OCI-LY1 (cell line): ENCODE measurements at regions not wholly inside any gene's neighbourhood (a gene's known extent, or its start where the extent isn't known, plus 50 kb on each side); places are given as distances from the start of the nearest gene placed in this dataset.
"Not testable (repeated sequence)": the region's sequence is repeated elsewhere in the genome, so short reads cannot be mapped to it uniquely, and the experiment has no call there.

Experiments
- CTCF ChIP-seq: fragments of 200-600 bp; sonication (generic), shearing (Covaris generic); IDR thresholded peaks from 2 replicates; pipeline ENCODE4 v1.5.1; 2017; ENCODE audit warnings: mild to moderate bottlenecking, antibody characterized with exemption, low read length, moderate library complexity, mixed read lengths
- EZH2 ChIP-seq: fragments of 200-600 bp; sonication (generic), shearing (Covaris generic); IDR thresholded peaks from 2 replicates; pipeline ENCODE4 v1.8.0; 2017; ENCODE audit warnings: borderline replicate concordance, mixed run types, mild to moderate bottlenecking, antibody characterized with exemption, low read length, moderate library complexity, mixed read lengths

DNA sequence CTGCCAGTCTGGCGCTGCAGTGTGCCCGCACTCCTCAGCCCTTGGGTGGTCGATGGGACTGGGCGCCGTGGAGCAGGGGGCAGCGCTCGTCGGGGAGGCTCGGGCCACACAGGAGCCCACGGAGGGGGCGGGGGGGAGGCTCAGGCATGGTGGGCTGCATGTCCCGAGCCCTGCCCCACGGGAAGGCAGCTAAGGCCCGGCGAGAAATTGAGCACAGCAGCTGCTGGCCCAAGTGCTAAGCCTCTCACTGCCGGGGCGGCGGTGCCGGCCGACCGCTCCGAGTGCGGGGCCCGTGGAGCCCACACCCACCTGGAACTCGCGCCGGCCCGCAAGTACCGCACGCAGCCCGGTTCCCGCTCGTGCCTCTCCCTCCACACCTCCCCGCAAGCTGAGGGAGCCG lies 63.6 kb upstream of the CD28 start:
- not testable (repeated sequence) for TF ChIP-seq CTCF, EZH2
